ENCODE measurements at regions not wholly inside any gene's neighbourhood (a gene's known extent, or its start where the extent isn't known, plus 50 kb on each side); places are given as distances from the start of the nearest gene placed in this dataset.

DNA sequence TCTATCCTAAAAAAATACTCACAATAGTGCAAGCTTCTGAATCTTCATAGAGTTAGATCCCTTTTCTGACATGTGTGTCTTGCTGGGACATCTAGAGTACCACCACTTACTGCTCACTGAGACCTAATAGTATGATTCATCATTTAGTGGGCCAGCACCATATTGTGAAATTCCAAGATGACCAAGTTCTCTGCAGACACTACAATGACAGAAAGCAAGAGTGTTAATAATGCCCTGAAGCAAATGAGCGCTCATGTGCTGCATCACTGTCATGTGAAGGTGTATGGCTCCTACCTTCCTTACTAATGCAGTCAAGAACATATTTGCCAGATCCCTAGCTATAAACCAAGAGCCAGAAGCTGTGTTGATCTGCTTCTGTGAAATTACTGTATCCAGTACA is 606.2 kb upstream of the NXPH2 start:
- TF ChIP-seq, protein P1, sequence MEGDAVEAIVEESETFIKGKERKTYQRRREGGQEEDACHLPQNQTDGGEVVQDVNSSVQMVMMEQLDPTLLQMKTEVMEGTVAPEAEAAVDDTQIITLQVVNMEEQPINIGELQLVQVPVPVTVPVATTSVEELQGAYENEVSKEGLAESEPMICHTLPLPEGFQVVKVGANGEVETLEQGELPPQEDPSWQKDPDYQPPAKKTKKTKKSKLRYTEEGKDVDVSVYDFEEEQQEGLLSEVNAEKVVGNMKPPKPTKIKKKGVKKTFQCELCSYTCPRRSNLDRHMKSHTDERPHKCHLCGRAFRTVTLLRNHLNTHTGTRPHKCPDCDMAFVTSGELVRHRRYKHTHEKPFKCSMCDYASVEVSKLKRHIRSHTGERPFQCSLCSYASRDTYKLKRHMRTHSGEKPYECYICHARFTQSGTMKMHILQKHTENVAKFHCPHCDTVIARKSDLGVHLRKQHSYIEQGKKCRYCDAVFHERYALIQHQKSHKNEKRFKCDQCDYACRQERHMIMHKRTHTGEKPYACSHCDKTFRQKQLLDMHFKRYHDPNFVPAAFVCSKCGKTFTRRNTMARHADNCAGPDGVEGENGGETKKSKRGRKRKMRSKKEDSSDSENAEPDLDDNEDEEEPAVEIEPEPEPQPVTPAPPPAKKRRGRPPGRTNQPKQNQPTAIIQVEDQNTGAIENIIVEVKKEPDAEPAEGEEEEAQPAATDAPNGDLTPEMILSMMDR (IDR thresholded peaks at IDR 0.05; ENCODE audit: insufficient read depth, low read length), result no peak
- H3K4me3 ChIP-seq (ENCODE audit: low read depth, low read length), result no peak overlapping the region
- no peak for DNase-seq (ENCODE audit: low read depth)

DNA sequence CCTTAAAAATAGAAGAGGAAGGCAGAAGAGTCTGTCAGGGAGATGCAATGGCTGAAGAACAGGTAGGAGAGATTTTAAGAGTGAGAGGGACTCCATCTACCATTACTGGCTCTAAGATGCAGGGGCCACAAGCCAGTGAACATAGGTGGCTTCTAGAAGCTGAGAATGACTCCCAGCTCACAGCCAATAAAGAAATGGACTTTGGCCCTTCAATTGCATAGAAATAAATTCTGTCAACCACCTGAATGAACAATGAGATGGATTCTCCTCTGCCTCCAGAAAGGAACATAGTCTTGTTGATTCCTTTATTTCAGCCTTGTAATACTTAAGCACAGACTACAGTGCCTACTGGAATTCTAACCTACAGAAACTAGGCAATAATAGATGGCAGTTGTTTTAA is 603.3 kb upstream of the NXPH2 start:
- TF ChIP-seq, protein P1 (IDR thresholded peaks at IDR 0.05; ENCODE audit: insufficient read depth, low read length), result no peak
- no peak for DNase-seq (ENCODE audit: low read depth)
- H3K4me3 ChIP-seq (ENCODE audit: low read depth, low read length), result no peak overlapping the region

DNA sequence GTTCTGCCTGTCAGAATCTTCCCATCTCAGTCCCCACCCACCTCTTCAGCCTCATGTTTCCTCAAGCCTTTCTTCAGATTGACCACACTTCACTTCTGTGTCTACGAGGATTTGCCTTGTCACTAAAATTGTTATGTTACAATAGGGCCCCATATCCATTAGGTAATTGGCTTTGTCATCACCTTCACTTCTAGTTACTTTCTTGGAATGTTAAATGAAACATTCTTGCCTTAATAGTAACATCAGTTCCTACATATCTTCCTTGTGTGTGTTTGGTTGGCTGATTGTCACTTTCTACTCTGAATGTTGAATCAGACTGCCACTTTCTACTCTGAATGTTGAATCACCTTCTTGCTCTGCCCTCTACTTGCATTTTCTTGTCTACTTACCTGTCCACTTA is 599.9 kb upstream of the NXPH2 start:
- no peak for DNase-seq (ENCODE audit: low read depth)
- TF ChIP-seq, protein P1 (IDR thresholded peaks at IDR 0.05; ENCODE audit: insufficient read depth, low read length), result no peak
- H3K4me3 ChIP-seq (ENCODE audit: low read depth, low read length), result no peak overlapping the region

DNA sequence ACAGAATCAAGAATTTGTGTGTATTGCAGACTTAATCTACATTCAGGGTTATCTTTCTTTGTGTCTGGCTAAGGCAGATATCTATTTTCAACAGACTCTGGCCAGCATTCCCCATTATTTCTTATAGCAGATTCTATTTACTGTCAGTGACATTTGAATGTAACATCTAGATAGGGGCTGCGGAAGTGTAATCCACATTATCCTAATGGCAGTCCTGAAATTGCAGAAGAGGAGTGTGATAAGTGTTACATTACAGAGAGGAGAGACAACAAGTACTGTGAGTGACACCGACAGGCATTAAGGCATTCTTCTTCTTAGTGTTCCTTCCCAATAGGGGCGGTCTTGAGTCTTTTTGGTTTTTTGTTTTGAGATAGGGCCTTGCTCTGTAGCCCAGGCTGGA is 598.2 kb upstream of the NXPH2 start:
- H3K4me3 ChIP-seq (ENCODE audit: low read depth, low read length), result no peak overlapping the region
- TF ChIP-seq, protein P1 (IDR thresholded peaks at IDR 0.05; ENCODE audit: insufficient read depth, low read length), result no peak
- no peak for DNase-seq (ENCODE audit: low read depth)

DNA sequence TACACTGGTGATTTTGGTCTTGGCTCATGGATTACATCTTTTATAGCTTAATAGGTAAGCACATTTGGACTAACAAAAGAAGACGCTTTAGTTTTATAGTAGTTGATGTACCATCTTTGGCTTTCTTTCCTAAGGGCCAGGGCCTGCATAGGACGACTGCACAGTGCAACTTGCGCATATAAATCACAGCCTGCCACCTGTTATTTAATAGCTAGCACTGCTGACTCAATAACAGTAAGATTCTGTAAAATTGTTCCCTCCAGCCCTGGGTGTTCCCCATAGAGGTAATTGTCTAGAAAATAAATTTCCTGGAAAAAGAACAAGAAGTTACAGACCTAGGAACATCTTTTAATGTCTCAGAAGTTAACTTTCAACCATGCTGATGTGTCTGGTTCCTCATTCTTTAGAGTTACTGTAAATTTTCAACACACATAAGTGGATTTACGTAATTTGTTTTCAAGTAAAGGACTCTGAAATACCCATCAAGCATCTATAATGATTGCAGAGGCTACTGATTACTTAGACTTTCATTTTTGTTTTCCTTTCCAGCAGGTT is 594.2 kb upstream of the NXPH2 start:
- TF ChIP-seq, protein P1 (IDR thresholded peaks at IDR 0.05; ENCODE audit: insufficient read depth, low read length), result no peak
- DNase-seq (ENCODE audit: low read depth), result no peak
- H3K4me3 ChIP-seq (ENCODE audit: low read depth, low read length), result no peak overlapping the region

DNA sequence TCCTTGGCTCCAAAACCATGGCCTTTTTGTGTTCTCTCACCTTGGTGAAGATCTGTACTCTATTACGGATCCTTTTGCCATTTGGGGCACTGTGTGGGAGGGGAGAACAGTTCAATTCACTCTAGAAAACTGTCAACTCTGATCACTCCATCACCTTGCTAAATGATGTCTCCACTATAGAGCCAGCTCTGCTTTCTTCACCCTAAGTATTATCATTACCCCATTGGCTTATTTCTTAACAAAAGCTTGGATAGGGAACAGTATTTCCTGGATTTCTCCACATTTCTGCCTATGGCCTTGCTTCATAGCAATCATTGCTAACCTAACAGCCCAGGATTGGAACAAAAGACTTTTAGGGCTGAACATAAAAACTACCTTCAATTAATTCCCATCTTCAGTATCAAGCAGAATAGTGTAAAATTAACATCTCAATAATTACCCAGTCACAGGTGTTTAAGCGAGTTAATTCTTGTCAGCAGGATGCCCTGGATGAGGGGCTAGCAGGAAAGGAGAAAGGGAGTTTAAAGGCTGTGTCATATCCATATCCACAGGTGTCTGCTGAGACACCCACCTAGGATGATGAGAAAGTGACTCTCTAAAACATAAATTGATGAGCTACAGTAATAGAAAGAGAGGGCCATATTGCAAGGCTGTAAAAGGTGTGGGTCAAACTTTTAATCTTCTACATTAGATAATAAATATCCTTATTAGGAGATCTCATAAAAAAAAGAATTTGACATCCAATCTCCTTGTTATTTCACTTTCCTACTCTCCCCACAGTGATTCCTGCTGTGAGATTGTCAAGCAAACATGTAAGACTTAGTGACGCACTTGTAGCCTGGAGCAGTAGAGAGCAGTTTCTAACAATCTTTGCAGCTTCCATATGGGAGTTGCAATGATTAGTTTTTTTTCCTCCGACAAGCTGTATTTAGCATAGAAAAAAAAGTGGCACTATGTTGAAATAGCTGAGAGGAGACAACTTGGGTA is 589.5 kb upstream of the NXPH2 start:
- TF ChIP-seq, protein P1 (IDR thresholded peaks at IDR 0.05; ENCODE audit: insufficient read depth, low read length), result no peak

More for the DNA sequence above, 589.5 kb upstream of the NXPH2 start:
- no peak overlapping the region for H3K4me3 ChIP-seq (ENCODE audit: low read depth, low read length)
- DNase-seq (ENCODE audit: low read depth), result no peak
